ENCODE measurements at regions not wholly inside any gene's neighbourhood (a gene's known extent, or its start where the extent isn't known, plus 50 kb on each side); places are given as distances from the start of the nearest gene placed in this dataset.

DNA sequence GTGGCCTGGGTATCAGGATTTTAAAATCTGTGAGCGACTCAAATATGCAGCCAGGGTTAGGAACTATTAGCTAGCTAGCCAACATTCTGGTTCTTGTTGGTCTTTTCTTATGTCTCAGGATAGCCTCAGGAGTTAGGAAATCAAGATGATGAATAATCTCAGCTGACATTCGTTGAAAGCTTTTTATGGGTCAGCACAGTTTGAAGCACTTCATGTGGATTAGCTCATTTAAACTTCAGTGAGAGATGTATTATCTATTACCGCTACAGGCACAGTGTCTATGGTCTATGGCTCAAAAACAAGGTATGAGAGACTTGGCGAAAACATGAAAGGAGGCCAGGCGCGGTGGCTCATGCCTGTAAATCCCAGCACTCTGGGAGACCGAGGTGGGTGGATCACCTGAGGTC is 187.5 kb upstream of the THRB start:
- TF ChIP-seq, protein P1, sequence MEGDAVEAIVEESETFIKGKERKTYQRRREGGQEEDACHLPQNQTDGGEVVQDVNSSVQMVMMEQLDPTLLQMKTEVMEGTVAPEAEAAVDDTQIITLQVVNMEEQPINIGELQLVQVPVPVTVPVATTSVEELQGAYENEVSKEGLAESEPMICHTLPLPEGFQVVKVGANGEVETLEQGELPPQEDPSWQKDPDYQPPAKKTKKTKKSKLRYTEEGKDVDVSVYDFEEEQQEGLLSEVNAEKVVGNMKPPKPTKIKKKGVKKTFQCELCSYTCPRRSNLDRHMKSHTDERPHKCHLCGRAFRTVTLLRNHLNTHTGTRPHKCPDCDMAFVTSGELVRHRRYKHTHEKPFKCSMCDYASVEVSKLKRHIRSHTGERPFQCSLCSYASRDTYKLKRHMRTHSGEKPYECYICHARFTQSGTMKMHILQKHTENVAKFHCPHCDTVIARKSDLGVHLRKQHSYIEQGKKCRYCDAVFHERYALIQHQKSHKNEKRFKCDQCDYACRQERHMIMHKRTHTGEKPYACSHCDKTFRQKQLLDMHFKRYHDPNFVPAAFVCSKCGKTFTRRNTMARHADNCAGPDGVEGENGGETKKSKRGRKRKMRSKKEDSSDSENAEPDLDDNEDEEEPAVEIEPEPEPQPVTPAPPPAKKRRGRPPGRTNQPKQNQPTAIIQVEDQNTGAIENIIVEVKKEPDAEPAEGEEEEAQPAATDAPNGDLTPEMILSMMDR (IDR thresholded peaks at IDR 0.05), result no peak
- TF ChIP-seq POLR2A (IDR thresholded peaks at IDR 0.05), result no peak
